Stimulated activated CD8-positive, alpha-beta memory T cell treated with anti-CD3 and anti-CD28 coated beads, Interleukin-4, amount 100 ng/mL, for 48 hours (primary cell): ENCODE measurements at regions not wholly inside any gene's neighbourhood (a gene's known extent, or its start where the extent isn't known, plus 50 kb on each side); places are given as distances from the start of the nearest gene placed in this dataset.

ENCODE experiments used
- DNase-seq: peaks from one replicate; pipeline ENCODE4 v3.0.0-alpha.2; 2020

DNA sequence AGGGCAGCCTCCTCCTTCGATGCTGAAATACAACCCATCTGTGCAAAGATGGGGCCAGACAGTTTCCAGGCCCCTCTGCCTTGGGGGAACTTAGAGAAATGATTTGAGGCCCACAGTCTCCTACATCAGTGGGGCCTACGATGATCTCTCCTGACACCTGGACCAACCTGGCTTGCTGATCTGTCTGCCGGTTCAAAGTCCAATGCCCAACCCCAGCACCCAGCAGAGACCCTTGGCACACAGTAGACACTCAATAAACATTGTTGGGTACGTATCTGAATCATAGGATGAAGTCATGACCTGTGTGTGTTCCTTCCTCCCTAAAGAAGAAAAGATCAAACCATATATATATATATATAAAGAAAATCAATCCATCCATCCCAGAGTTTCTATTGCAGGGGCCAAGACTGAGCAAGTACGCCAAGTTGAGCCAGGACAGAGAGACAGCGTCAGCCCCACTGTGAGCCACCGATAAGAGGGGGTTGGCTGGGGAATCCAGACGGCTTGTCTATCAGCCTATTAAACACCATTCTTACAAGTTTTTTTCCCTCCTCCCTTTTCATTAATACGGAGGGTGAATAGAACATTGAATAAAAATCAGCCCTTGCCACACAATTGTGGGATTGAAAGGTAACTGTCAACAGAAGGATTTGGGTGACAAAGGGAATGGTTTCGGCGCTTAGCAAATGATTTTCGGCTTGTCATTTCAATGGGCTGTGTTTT, 244.1 kb downstream of the MN1 start:
- DNase-seq, result no peak

DNA sequence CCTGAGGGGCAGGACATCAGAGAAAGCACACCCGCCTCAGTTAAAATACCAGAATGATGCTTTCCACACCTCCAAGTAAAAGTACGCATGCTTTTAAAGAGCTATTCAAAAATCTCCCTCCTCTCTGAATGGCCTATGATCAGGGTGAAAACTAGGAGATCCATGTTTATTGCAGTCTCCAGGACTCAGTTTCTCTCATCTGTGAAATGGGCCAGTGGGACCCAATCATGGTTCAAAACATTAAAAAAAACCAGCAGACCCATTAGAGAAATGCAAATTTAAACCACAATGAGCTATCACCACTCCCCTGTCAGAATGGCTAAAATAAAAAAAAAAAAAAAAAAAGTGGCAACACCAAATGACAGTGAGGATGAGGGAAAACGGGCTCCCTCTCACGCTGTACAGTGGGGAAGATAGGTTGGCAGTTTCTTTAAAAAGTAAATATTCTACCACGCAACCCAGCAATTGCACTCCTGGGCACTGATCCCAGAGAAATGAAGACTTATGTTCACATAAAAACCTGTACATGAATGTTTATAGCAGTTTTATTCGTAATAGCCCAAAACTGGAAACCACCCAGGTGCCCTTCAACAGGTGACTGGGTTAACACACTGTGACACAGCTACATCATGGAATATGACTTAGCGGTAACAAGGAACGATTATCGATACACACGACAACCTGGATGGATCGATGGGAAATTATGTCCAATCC, 242.7 kb downstream of the MN1 start:
- DNase-seq, result no peak

GRCh38 chr22:27560781-27561180, 240.8 kb downstream of the MN1 start:
- DNase-seq, result no peak

DNA sequence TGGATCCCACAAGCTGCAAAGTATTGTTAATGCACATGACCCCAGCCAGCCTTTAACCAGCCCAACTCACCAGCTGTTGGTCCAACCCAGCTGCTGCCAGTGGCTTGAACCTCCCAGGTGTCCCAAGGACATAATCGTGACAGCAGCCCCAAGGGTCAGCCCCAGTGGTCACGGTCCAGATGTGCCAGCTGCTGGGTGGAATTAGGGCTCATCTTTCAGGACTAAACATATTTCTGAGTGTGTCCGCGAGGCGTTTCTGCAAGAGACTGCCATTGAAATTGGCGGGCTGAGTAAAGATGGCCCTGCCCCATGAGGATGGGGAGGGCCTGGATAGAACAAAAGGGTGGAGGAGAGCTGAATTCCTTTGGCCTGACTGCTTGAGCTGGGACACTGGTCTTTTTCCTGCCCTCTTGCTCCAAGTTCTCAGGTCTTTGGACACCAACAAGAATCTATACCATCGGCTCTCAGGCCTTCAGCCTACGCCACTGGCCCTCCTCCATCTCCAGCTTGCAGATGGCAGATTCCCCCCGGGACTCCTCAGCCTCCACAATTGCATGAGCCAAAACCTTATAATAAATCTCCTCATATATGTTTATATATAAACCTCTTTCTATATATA, 240.2 kb downstream of the MN1 start:
- no peak for DNase-seq

DNA sequence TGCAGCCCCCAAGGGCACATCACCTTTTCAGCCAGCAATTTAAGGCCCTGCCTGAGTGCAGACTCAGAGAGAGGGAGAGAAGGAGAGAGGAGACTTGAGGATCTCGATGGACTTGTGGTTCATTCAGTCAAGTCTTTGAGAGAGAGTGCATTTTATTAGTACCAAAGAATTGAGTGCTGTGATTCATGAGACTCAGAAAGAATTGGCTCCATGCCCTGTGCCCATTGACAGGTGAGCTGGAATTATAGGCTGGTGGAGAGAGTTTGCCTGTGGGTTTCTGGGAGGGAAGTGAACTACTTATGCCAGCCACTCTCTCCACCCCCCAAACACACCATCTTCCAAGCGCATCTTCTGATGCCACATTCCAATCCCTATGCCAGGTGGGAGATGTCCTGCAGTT, 236.8 kb downstream of the MN1 start:
- no peak for DNase-seq

DNA sequence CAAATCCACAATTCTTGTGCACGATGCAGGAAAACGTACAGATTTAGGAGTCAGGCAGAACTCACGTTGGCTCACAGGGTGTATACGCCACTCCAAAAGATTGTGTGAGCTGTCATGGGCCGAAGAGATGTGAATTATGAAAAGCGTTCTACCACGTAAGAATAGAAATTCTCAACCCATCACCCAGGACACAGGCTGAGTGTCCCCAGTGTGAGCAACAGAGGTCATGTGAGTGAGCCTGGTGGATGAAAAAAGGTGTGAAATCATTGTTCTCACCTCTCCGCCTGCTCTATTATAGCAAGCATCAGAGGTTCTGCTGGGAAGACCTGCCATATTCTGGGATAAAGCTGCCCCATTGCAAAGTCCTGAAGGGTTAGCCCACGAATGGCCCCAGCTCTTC, 235.0 kb downstream of the MN1 start:
- no peak for DNase-seq

DNA sequence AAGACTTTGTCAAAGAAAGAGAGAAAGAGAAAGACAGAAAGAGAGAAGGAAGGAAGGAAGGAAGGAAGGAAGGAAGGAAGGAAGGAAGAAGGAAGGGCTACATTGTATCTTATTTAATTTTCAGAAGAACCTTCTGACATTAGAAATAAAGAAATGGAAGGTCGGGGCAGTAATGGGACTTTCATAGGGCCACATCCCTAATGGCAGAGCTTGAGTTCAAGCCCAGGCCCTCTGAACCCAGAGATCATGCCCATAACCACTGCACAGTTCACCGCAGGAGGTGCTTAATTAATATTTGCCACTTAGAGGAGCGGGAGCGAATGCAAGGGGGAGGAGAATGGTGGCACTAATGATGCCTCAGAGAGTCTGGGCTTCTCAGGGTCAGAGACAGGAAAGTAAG, 233.3 kb downstream of the MN1 start:
- DNase-seq, result no peak

DNA sequence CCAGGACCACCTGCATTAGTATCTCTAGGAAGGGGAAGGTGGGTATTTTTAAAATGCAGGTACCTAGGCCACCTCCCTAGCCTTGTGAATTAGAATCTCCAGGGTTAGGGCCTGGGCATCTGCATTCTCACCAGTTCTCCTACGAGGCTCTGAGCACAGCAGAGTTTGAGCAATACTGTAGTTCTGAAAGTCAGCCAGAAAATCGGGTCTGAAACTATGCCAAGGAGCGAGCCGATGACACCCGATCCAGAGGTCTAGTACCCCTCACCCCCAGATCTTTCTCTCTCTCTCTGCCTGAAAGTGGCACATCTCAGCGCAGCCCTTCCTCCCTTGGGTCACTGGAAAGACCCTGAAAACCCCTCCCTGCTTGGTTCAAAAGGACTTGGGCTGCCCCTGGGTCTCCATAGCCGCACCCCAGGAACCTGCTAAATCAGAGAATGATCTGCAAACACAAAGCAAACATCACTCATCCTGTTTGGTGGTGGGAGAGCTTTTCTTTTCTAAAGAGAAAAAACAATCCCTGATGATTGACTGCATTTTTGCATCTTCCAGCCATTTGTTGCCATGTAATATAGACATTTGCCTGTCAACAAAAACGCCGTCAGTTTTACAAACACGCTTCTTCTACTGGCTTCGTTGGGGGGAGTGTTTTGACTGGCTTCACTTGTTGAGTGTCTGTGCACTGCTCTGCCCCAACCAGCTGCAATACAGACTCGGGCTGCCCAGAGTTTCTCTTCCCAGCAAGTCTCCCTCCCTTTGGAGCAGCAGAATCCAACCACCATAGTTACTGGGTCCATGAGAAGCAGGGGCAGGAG, 229.9 kb downstream of the MN1 start:
- DNase-seq, result no peak

- no peak for DNase-seq
Observed at GRCh38 chr22:27572278-27572666, 229.3 kb downstream of the MN1 start.

GRCh38 chr22:27573280-27574001, 228.1 kb downstream of the MN1 start:
- no peak for DNase-seq

GRCh38 chr22:27574002-27574366, 227.6 kb downstream of the MN1 start:
- no peak for DNase-seq

DNA sequence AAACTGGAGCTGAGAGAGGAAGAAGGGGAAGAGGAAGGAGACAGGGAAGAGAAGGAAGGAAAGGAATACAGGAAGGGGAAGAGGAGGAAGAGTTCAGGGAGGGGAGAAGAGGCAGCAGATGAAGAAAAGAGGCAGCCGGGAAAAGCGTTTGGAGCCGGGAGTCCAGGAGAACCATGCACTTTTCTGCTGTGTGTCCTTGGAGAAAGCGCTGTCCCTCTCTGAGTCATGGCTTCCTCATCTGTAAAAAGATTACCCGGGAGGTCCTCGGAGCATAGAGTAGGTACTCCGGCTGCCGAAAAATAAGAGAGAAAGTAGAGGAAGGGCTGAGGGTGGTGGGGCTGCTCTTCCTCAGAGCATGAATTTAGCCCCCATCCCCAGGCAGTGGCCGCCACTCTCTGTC, 226.9 kb downstream of the MN1 start:
- no peak for DNase-seq

- DNase-seq, result no peak
Observed at GRCh38 chr22:27575348-27575747, 226.2 kb downstream of the MN1 start.

DNA sequence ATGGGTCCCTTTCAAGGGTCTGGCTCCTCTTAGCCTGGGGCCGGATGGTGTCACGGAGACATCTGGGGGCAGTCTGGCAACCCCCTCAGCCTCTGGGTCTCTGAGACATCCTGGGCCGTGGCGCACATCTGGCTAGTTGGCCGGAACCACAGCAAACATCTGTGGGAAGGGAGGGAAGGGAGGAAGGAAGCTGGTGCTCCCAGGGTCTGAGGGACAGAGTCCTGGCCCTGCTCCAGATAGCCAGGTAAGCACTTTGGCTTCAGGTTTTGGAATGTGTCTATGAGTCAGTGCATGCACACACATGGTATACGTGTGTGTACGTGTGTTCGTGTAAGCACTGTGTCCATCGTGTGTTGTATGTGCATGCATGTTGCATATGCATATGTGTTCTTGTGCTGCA, 225.1 kb downstream of the MN1 start:
- no peak for DNase-seq

- no peak for DNase-seq
Observed at GRCh38 chr22:27576815-27577573, 224.6 kb downstream of the MN1 start.

- DNase-seq, result no peak
Observed at GRCh38 chr22:27577574-27577969, 224.0 kb downstream of the MN1 start.

DNA sequence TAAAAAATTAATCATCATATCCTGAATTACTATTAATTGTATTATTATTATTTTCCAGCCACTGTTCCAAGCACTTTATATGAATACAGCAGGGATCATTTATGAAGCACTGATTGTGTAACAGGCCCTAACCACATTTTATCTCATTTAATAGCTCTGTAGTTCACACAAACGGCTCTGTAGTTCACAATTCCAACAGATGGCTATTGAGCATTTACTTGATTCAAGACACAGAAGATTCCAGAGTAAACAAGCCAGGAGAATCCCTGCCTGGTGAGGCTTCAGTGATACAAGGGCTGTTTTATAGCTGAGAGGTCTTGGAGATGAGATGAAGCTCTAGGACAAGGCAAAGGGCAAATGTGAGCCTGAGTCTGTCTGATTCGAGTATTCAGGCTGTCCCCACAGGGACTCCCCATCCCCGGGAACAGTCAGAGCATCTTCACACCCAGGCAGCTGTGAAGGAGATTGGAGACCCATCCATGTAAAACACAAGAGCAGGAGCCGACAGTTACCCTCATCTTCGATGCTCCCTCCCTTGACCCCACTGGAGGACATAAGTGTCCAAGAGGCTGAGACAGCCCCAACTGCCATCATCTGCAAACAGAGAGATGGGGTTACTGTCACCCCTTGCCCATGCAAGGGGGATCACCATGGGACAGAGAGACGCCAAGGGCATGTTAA, 222.5 kb downstream of the MN1 start:
- no peak for DNase-seq

- no peak for DNase-seq
Observed at GRCh38 chr22:27580311-27580897, 221.2 kb downstream of the MN1 start.

DNA sequence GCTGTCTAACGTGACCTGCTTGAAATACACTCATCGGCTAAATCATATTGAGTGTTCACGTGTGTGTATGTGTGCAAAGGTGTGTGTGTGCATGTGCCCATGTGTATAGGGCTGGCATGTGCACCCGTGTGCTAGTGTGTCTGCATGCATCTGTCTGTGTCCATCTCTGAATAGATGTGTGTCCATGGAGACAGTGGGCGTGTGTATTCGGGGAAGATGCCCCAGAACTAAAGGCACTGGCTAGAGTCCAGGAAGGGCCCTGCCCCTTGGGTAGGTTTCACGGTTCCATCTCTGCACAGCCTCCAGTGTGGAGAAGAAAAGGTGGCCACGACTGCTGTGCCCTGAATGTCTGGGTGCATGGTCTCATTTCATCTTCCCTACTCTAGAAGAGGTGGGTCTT, 220.3 kb downstream of the MN1 start:
- no peak for DNase-seq

DNA sequence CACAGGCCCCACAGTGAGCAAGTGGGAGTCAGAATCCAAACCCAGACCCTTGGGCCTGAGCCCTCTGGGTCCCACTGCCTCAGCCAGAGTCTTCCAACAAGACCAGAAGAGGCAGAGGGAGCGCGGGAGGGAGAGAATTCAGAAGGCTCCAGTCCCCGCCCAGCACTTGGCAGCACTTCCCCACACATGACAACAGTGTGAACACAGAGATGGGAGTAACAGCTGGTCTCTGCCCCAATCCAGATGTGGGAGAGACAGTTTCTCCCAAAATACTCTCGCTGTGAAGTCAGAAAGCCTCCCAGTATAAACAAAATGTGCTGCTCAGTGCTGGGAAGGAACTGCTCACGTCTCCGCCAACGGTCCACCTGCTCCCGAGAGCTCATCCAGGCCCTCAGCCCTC, 219.9 kb downstream of the MN1 start:
- no peak for DNase-seq

DNA sequence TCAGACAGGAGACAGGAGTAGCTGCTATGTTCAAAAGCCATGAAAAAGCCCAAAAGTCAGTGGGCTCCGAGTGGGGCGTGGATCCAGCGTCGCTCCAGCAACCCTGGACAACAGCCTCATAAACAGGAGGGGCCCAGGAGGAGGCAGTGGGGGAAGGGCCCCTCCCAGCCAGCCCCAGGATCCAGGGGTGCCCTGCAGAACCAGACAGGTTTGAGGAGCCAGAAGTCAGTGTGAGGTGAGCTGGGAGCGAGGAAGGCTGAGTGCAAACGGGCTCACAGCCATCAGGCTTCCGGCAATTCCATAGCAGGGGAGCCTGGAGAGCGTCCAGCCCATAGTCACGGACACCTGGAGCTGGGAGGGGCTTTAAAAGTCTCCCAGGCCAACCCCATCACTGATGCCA, 217.7 kb downstream of the MN1 start:
- DNase-seq, result no peak
